ENCODE measurements at regions not wholly inside any gene's neighbourhood (a gene's known extent, or its start where the extent isn't known, plus 50 kb on each side); places are given as distances from the start of the nearest gene placed in this dataset.
"Not testable (repeated sequence)": the region's sequence is repeated elsewhere in the genome, so short reads cannot be mapped to it uniquely, and the experiment has no call there.

- no peak for DNase-seq
These were observed 65.1 kb upstream of the RASD2 start for GRCh38 chr22:35475545-35475944.

- DNase-seq: no peak
These were observed 64.3 kb upstream of the RASD2 start for GRCh38 chr22:35476341-35476740.

GRCh38 chr22:35477911-35478582 is 62.6 kb upstream of the RASD2 start:
- peak; percentile 77 for DNase-seq

GRCh38 chr22:35478633-35479107 is 62.0 kb upstream of the RASD2 start:
- DNase-seq: no peak

GRCh38 chr22:35479359-35479758 is 61.3 kb upstream of the RASD2 start:
- DNase-seq: no peak

- no peak for DNase-seq
These were observed 60.6 kb upstream of the RASD2 start for GRCh38 chr22:35479985-35480550.

GRCh38 chr22:35480627-35481550 is 59.7 kb upstream of the RASD2 start:
- no peak for DNase-seq

DNA sequence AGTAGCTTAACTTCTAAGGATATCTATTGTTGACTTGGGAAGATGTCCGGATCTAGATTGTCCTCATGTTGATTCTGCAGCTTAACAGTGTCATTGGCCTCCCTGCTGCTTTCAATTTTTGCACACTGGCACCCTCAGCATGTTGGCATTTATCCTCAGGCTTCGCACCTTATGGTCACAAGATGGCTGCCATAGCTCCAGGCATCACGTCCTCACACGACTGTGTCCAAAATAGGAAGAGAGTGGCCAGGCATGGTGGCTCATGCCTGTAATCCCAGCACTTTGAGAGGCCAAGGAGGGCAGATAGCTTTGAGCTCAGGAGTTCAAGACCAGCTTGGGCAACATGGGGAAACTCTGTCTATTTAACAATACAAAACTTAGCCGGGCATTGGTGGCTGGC is 58.3 kb upstream of the RASD2 start:
- no peak for DNase-seq

- no peak for DNase-seq
These were observed 57.7 kb upstream of the RASD2 start for GRCh38 chr22:35482974-35483373.

- no peak for DNase-seq
These were observed 56.9 kb upstream of the RASD2 start for GRCh38 chr22:35483730-35484129.

DNA sequence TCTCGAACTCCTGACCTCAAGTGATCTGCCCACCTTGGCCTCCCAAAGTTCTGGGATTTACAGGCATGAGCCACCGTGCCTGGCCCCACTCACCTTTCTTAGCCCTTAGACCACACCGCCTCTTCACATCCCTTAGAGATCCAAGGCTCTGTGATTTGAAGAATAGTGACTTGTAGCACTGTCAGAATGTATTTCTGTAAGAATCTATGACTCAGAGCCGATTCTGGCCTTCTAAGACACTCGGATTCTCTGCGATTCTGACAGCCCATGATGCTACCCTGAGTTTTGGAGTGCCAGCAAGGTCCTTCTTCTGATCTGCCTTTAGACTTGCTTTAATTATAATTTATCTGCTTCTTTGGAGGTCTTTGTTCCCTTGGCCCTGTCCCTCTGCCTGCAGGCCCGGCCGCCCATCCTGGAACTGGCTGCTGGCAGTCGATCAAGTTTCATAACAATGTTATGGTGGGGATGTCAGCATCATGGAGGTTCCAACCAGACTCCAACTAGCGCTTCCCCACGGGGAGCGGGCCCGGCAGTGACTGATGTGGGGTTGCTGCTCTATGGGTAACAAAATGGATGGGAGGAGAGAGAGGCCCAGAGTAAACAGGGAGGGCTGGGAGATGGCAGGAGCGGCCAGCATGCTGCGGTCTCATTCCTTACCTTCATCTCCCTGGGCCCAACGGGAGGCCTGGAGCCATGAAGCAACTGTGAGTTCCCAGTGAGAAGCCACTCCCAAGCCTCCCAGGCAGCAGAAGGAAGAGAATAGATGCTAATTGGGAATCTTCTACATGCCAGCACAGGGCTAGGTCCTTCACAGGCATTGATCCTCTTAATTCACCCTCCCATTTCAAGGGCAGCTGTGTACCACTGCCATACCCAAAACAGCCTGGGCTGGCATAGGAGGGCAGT is 55.7 kb upstream of the RASD2 start:
- DNase-seq: no peak

- DNase-seq: no peak
These were observed 54.5 kb upstream of the RASD2 start for GRCh38 chr22:35486116-35486631.

- not testable (repeated sequence) for DNase-seq
These were observed 53.0 kb upstream of the RASD2 start for GRCh38 chr22:35487623-35488022.

DNA sequence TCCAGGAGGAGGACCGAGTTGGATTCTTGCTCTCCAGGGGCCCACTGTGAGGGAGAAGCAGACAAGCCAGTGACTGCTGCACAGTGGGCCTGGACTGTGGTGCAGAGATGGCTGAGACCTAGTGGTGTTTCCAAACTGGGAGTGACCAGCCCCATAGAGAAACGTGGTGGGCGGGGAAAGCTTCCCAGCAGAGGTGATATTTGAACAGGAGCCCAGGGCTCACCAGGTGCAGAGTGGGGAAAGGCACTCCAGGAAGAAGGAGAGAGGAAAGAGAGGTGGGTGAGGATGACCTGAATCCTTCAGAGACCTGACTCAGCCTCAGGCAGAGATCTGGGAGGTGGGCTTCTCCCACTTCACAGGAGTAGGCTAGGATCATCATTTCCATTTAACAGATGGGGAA is 52.1 kb upstream of the RASD2 start:
- peak; percentile 72 for DNase-seq

DNA sequence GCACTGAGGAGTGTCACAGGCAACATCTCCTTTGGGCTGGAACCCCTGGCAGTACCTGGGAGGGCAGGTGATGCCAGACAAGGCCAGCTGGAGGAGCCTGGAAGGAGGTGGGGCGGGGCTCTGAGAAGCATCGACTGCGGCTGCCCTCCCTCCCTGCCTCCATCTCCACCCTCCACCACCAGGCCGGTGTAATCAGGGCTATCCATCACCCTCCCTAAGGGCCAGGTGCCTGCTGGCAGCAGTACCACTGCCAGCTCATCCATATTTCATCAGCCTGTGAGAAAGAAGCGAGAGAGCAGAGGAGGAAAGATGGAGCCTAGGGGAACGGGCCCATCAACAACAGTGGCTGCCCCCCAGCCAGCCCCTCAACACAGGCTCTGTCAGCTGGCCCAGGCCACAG is 51.4 kb upstream of the RASD2 start:
- DNase-seq: peak; percentile 72
